Brain microvascular endothelial cell (primary cell): ENCODE measurements at regions not wholly inside any gene's neighbourhood (a gene's known extent, or its start where the extent isn't known, plus 50 kb on each side); places are given as distances from the start of the nearest gene placed in this dataset.

Experiments used
- DNase-seq: peaks from one replicate; pipeline ENCODE4 v3.0.0-alpha.2; 2020
- H3K27ac ChIP-seq: fragments of 250-450 bp; sonication (Bioruptor Pico); 2 replicates; pipeline ENCODE4 v1.5.1; 2020; ENCODE audit warnings: mild to moderate bottlenecking, moderate library complexity
- H3K27me3 ChIP-seq: fragments of 250-450 bp; sonication (Bioruptor Pico); replicated peaks from 2 replicates; pipeline ENCODE4 v1.5.1; 2020; ENCODE audit warnings: mild to moderate bottlenecking
- H3K36me3 ChIP-seq: fragments of 250-450 bp; sonication (Bioruptor Pico); replicated peaks from 2 replicates; pipeline ENCODE4 v1.5.1; 2020; ENCODE audit warnings: mild to moderate bottlenecking
- H3K4me3 ChIP-seq: 2 replicates; pipeline ENCODE4 v1.5.1; 2011; ENCODE audit warnings: low read depth, mild to moderate bottlenecking, control low read depth, low read length, moderate library complexity
- in situ Hi-C: cut with HindIII; loops from 2 replicates; pipeline ENCODE4 v1.10.0; 2017; ENCODE audit warnings: low sequenced_read_pairs, low pct_ligation_motif_present
- TF ChIP-seq, protein P1 (sequence below): IDR thresholded peaks from 2 replicates; pipeline ENCODE4 v1.5.1; 2011; ENCODE audit warnings: low read depth, mild to moderate bottlenecking, moderate library complexity, low read length, control low read depth, inconsistent platforms; ENCODE audit errors: missing control alignments

DNA sequence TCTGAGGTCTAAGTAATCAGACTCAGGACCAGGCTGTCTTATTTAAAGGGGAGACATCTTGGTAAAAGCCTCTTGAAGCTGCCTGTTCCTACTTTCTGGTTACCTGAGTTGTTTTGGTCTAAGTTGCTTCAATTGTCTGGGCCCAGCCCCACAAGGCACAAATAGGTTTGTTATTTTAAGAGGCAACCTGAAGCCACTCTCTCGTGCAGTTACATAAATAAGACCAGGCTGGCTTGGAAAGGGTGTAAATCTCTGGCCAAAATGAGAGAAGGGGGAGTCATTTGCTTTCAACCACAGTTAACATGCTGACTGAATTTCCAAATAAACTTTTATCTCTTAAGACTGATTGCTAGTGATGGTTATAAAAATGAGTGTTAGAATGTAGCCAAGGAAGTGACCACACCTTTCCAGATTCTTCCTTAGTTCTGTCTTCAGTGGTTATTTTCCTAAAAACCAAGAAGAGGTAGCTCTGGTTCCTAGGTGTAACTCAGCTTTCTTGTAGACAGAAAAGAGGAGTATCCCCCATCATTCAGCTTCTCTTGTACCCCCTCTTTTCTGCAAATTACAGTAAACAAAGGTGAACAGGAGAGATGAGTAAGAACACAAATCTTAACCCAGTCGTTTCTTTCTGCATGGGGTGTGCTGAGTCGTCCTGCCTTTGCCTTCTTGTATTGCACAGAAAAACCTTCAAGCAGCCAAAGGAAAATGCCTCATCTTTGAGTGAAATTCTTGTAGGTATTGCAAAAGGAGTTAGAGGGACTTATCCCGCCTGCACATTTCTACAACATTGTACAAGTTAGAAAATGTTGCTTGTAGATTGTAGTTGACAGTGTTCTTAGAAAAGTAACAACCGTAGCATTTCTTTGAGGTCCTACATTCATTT is 161.5 kb upstream of the NT5C1B start:
- TF ChIP-seq, protein P1, sequence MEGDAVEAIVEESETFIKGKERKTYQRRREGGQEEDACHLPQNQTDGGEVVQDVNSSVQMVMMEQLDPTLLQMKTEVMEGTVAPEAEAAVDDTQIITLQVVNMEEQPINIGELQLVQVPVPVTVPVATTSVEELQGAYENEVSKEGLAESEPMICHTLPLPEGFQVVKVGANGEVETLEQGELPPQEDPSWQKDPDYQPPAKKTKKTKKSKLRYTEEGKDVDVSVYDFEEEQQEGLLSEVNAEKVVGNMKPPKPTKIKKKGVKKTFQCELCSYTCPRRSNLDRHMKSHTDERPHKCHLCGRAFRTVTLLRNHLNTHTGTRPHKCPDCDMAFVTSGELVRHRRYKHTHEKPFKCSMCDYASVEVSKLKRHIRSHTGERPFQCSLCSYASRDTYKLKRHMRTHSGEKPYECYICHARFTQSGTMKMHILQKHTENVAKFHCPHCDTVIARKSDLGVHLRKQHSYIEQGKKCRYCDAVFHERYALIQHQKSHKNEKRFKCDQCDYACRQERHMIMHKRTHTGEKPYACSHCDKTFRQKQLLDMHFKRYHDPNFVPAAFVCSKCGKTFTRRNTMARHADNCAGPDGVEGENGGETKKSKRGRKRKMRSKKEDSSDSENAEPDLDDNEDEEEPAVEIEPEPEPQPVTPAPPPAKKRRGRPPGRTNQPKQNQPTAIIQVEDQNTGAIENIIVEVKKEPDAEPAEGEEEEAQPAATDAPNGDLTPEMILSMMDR, result no peak
- Histone ChIP-seq H3K36me3 (no peaks in the 10 kb centered on the region), H3K4me3 (no peak overlapping the region), H3K27me3 (no peaks in the 10 kb centered on the region), H3K27ac (no peak overlapping the region)
- in situ Hi-C loops, result no loop called here
- DNase-seq, result no peak

- TF ChIP-seq, protein P1, result peak; percentile 75
- peak; percentile 60 for DNase-seq
- no peaks in the 10 kb centered on the region for H3K36me3 ChIP-seq
- in situ Hi-C loops, result no loop called here
- H3K27me3 ChIP-seq, result no peaks in the 10 kb centered on the region
- no peak overlapping the region for H3K27ac ChIP-seq
- no peak overlapping the region for H3K4me3 ChIP-seq
Observed at GRCh38 chr2:18749912-18750526, 160.7 kb upstream of the NT5C1B start.

GRCh38 chr2:18745431-18746272 is 156.3 kb upstream of the NT5C1B start:
- H3K27me3 ChIP-seq, result no peaks in the 10 kb centered on the region
- in situ Hi-C loops, result no loop called here
- no peak overlapping the region for H3K27ac ChIP-seq
- H3K36me3 ChIP-seq, result no peaks in the 10 kb centered on the region
- no peak for DNase-seq
- TF ChIP-seq, protein P1, result no peak
- H3K4me3 ChIP-seq, result no peak overlapping the region

DNA sequence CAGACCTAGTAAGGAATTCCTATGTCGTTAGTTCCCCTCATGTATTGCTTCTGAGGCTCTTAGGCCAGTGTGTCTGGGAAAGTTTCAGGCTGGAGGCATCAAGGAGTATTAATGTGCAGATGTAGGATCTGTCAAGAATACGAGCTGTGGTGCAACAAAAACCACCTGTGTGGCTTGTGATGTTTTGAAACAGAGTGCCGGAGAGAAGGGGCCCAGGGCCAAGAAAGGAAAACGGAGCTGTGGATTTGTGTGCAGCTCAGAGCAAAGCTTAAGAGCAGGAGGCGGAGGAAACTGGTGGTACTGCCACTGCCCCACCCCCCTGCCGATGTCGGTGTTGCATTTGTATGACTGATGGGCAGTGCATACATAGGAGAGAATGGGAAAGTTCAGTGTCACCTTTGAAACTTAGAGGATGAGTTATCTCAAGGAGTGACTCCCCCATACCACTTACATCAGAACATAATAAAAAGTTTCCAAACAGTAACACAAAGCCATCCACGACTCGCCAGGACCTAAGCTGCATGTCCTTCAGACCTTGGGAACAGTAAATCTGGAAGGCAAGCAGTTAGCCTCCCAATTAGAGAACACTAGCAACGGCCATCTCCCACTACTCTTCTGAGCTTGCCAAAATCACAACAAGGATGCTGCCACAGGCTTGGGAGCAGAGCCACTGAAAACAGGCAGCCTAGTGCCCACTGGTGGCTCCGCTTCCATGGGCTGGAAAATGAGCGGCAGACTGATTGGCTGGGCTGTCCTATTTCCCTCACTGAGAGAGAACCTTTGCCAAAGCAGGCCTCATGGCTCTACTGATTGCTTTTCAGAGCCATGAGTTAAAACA is 152.7 kb upstream of the NT5C1B start:
- Histone ChIP-seq H3K36me3 (no peaks in the 10 kb centered on the region), H3K4me3 (no peak overlapping the region), H3K27me3 (no peaks in the 10 kb centered on the region), H3K27ac (no peak overlapping the region)
- TF ChIP-seq, protein P1, result peak; percentile 27
- in situ Hi-C loops, result no loop called here
- DNase-seq, result no peak

- no peaks in the 10 kb centered on the region for H3K27me3 ChIP-seq
- H3K4me3 ChIP-seq, result no peak overlapping the region
- TF ChIP-seq, protein P1, result no peak
- peak overlapping the region; percentile 56 for H3K27ac ChIP-seq
- in situ Hi-C loops, result no loop called here
- DNase-seq, result no peak
- no peaks in the 10 kb centered on the region for H3K36me3 ChIP-seq
Observed at GRCh38 chr2:18741191-18741590, 151.8 kb upstream of the NT5C1B start.
